T-cell (primary cell): ENCODE measurements at regions not wholly inside any gene's neighbourhood (a gene's known extent, or its start where the extent isn't known, plus 50 kb on each side); places are given as distances from the start of the nearest gene placed in this dataset.

Experiments used
- ATAC-seq, 4 experiments: fragments of 200-7000 bp in 3 of 4; fragments of 150-1000 bp in 1 of 4; cut with Tn5 transposase; replicated peaks in 1 of 4; 1 replicate in 3 of 4; 2 replicates in 1 of 4; pipeline ENCODE4 v1.10.0; 2021; ENCODE audit warnings: moderate library complexity in 3 of 4, mild to moderate bottlenecking in 2 of 4, moderate number of reproducible peaks in 1 of 4
- CTCF ChIA-PET, 2 donors: fragments of 300-600 bp; sonication (Branson Sonifier 250); formaldehyde crosslinking; loops; one replicate each; lab custom pipeline; 2022; ENCODE audit warnings: antibody characterized with exemption in 2 of 2; lab: Charles Lee
- POLR2A ChIA-PET, 2 donors: fragments of 300-600 bp; sonication (Branson Sonifier 250); formaldehyde crosslinking; loops; one replicate each; lab custom pipeline; 2022; ENCODE audit warnings: antibody characterized with exemption in 2 of 2; lab: Charles Lee
- DNase-seq, 35 experiments: peaks; one replicate each; pipeline versions ENCODE4 v3.0.0 to v3.0.0-alpha.2; 2013 to 2023
- H3K27ac ChIP-seq: one replicate; pipeline ENCODE4 v1.5.1; 2013; ENCODE audit warnings: low read length
- H3K27me3 ChIP-seq, 2 experiments: replicated peaks in 1 of 2; 1 replicate in 1 of 2; 2 replicates in 1 of 2; pipeline versions ENCODE4 v1.6.1 to v1.7.0; 2013; ENCODE audit warnings: low read length in 1 of 2, mixed read lengths in 1 of 2; ENCODE audit not compliant: control insufficient read depth in 2 of 2, insufficient read depth in 2 of 2; ENCODE audit errors: extremely low read depth in 1 of 2
- H3K36me3 ChIP-seq, 2 donors: 1 replicate in 1 of 2; 2 replicates in 1 of 2; pipeline versions ENCODE4 v1.6.1 to v1.7.0; 2013; ENCODE audit warnings: low read length in 1 of 2; ENCODE audit not compliant: control insufficient read depth in 2 of 2, insufficient read depth in 1 of 2; ENCODE audit errors: extremely low read depth in 1 of 2
- H3K4me1 ChIP-seq, 2 experiments: 1 replicate in 1 of 2; 2 replicates in 1 of 2; pipeline versions ENCODE4 v1.6.1 to v1.7.0; 2013; ENCODE audit warnings: low read length in 2 of 2, mixed read lengths in 1 of 2; ENCODE audit not compliant: insufficient read depth in 2 of 2, control insufficient read depth in 1 of 2; ENCODE audit errors: extremely low read depth in 1 of 2
- H3K4me3 ChIP-seq, 2 donors: 1 replicate in 1 of 2; 2 replicates in 1 of 2; pipeline versions ENCODE4 v1.5.1 to v1.7.0; 2013; ENCODE audit warnings: mild to moderate bottlenecking in 2 of 2, low read length in 1 of 2, moderate library complexity in 1 of 2; ENCODE audit not compliant: control insufficient read depth in 1 of 2; ENCODE audit errors: extremely low read depth in 1 of 2
- H3K9me3 ChIP-seq: 2 replicates; pipeline ENCODE4 v1.7.0; 2013
- H3K27ac Mint-ChIP-seq, 2 donors: one replicate each; pipeline ENCODE4 v1.8.0; 2020 to 2021; ENCODE audit warnings: mild to moderate bottlenecking in 2 of 2, mixed read lengths in 2 of 2
- H3K27me3 Mint-ChIP-seq, 2 donors: one replicate each; pipeline ENCODE4 v1.8.0; 2021 to 2022; ENCODE audit warnings: mixed read lengths in 2 of 2
- H3K36me3 Mint-ChIP-seq: one replicate; pipeline ENCODE4 v1.8.0; 2021; ENCODE audit warnings: mixed read lengths
- H3K4me1 Mint-ChIP-seq, 3 donors: one replicate each; pipeline ENCODE4 v1.8.0; 2020 to 2022; ENCODE audit warnings: mixed read lengths in 3 of 3, mild to moderate bottlenecking in 1 of 3
- H3K4me3 Mint-ChIP-seq, 3 donors: one replicate each; pipeline ENCODE4 v1.8.0; 2020 to 2022; ENCODE audit warnings: mild to moderate bottlenecking in 3 of 3, mixed read lengths in 3 of 3, moderate library complexity in 3 of 3
- H3K9me3 Mint-ChIP-seq, 3 donors: one replicate each; pipeline ENCODE4 v1.8.0; 2020 to 2022; ENCODE audit warnings: mixed read lengths in 3 of 3
- WGBS: methylation state at CpG from one replicate; pipeline ENCODE4 v1.1.5; 2013; ENCODE audit warnings: missing lambda C conversion rate; ENCODE audit not compliant: insufficient coverage; 5-methylcytosine and 5-hydroxymethylcytosine counted together

DNA sequence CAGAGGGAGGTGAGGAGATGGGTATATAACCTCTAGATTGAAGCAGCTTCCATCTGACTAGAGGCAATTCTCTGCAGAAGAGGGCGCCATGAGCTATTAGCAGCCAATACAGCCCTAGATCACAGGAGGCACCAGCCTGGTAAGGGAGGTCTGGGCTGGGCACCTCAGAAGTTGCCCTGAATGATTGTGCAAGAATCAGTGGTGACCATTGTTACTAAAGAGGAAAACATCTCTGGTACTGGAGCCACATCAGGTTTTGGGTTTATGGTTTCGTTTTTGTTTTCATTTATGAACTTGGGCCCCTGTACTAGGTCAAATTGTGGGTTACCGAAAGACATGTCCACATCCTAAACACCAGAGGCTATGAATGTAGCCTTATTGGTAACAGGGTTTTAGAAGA lies 342.0 kb downstream of the MLLT3 start:
- H3K36me3 Mint-ChIP-seq: peaks cover 3% of the 10 kb centered on the region
- no peak overlapping the region for H3K27ac Mint-ChIP-seq
- no peak overlapping the region for H3K4me3 ChIP-seq
- H3K4me1 Mint-ChIP-seq: peaks cover 2 to 8% (median 6%) of the 10 kb centered on the region in 3 donors
- no peaks in the 10 kb centered on the region for H3K27me3 Mint-ChIP-seq
- peaks cover 5 to 14% (median 8%) of the 10 kb centered on the region in 3 donors for H3K9me3 Mint-ChIP-seq
- WGBS: no CpG with 5 or more reads among the region's 3 CpGs
- H3K27ac ChIP-seq: no peak overlapping the region
- no peaks in the 10 kb centered on the region for H3K36me3 ChIP-seq
- no peaks in the 10 kb centered on the region for H3K27me3 ChIP-seq
- no peak for ATAC-seq
- no peaks in the 10 kb centered on the region for H3K4me1 ChIP-seq
- ChIA-PET POLR2A (no interaction called here), CTCF (no interaction called here)
- DNase-seq: no peak
- H3K9me3 ChIP-seq: no peaks in the 10 kb centered on the region
- H3K4me3 Mint-ChIP-seq: no peak overlapping the region

DNA sequence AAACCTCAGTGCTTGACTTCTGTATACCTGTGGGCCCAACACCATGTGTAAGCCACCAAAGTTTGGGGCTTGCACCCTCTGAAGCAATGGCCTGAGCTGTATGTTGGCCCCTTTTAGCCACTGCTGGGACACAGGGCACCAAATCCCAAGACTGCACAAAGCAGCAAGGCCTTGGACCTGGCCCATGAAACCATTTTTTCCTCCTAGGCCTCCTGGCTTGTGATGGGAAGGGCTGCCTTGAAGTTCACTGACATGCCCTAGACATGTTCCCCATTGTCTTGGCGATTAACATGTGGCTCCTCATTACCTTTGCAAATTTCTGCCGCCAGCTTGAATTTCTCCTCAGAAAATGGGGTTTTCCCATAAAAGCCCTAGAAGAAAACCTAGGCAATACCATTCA lies 345.5 kb downstream of the MLLT3 start:
- no peak overlapping the region for H3K4me3 ChIP-seq
- ChIA-PET POLR2A (no interaction called here), CTCF (no interaction called here)
- Mint-ChIP-seq H3K27me3 (no peaks in the 10 kb centered on the region), H3K9me3 (peaks cover 5 to 14% (median 8%) of the 10 kb centered on the region in 3 donors), H3K36me3 (peaks cover 4% of the 10 kb centered on the region), H3K4me1 (peaks cover 0 to 9% (median 6%) of the 10 kb centered on the region in 3 donors), H3K4me3 (no peak overlapping the region), H3K27ac (no peak overlapping the region)
- no peaks in the 10 kb centered on the region for H3K4me1 ChIP-seq
- H3K36me3 ChIP-seq: no peaks in the 10 kb centered on the region
- H3K27me3 ChIP-seq: no peaks in the 10 kb centered on the region
- no peak for DNase-seq
- H3K27ac ChIP-seq: no peak overlapping the region
- WGBS: 100% methylated on average over 1 of the region's 2 CpGs
- no peaks in the 10 kb centered on the region for H3K9me3 ChIP-seq
- ATAC-seq: no peak

DNA sequence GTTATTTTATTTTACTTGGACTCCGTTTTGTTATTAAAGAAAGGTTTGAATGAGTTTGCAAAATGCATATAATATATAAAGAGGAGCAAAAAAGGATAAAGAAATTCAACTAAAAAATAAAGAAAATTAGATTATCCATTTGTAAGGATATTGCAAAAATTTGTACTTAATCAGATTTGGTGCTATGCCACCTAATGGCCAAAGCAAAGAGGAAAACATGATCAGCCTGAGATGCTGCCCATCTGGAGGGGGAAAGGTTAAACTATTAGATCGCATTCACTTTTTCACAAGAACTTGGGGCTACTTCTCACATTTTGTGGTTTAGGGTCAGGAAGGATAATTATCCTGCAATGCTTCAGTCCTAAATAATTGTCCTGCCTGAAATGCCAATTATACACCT lies 350.6 kb downstream of the MLLT3 start:
- H3K4me3 Mint-ChIP-seq: no peak overlapping the region

DNA sequence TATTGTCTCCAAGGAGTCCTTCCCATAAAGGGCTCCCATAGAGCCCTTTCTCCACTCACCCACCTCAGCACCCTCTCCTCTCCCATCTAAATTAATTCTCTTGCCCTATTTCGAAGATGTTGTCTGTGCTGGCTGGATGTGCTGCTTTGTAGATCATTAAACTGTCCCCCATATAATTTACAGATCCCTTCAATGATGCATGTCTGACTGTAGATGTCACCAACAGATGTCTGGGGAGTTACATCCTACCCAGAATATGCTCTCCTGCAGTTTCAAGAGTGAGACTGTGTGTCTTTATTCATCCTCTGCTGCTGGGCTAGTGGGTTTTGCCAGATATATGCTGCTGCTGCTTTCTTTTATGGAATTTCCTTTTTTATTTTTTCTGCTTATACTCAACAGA lies 351.2 kb downstream of the MLLT3 start:
- no peak overlapping the region for H3K27ac ChIP-seq
- WGBS: no CpG with 5 or more reads among the region's 1 CpG
- no peaks in the 10 kb centered on the region for H3K27me3 ChIP-seq
- peak in 1 of 35 experiments; percentile 11 for DNase-seq
- Mint-ChIP-seq H3K4me3 (no peak overlapping the region), H3K4me1 (peaks cover 7 to 29% (median 11%) of the 10 kb centered on the region in 3 donors), H3K36me3 (peaks cover 7% of the 10 kb centered on the region), H3K27ac (no peak overlapping the region), H3K27me3 (no peaks in the 10 kb centered on the region), H3K9me3 (peaks cover 2 to 9% (median 7%) of the 10 kb centered on the region in 3 donors)
- no peaks in the 10 kb centered on the region for H3K9me3 ChIP-seq
- ChIA-PET CTCF (no interaction called here), POLR2A (no interaction called here)
- H3K4me3 ChIP-seq: no peak overlapping the region
- H3K4me1 ChIP-seq: no peaks in the 10 kb centered on the region
- H3K36me3 ChIP-seq: no peaks in the 10 kb centered on the region
- ATAC-seq: peak in 3 of 4 experiments; percentile 56 to 72 (median 69)

More for the DNA sequence above, 350.6 kb downstream of the MLLT3 start:
- no peaks in the 10 kb centered on the region for H3K36me3 ChIP-seq
- no peaks in the 10 kb centered on the region for H3K27me3 Mint-ChIP-seq
- ATAC-seq (no peak), DNase-seq (no peak)
- no peaks in the 10 kb centered on the region for H3K27me3 ChIP-seq
- no peak overlapping the region for H3K4me3 ChIP-seq
- CTCF ChIA-PET: interaction anchor here in 1 of 2 donors (0.6 kb wide), 1 partner anchor 83 kb away, joined by 4 read pairs; no protein-coding TSS in a partner anchor
- POLR2A ChIA-PET: no interaction called here
- peaks cover 0 to 6% (median 5%) of the 10 kb centered on the region in 3 donors for H3K9me3 Mint-ChIP-seq
- WGBS: no CpG with 5 or more reads among the region's 2 CpGs
- H3K36me3 Mint-ChIP-seq: peaks cover 4% of the 10 kb centered on the region
- no peaks in the 10 kb centered on the region for H3K9me3 ChIP-seq
- no peak overlapping the region for H3K27ac ChIP-seq
- H3K4me1 ChIP-seq: no peaks in the 10 kb centered on the region
- no peak overlapping the region for H3K27ac Mint-ChIP-seq
- H3K4me1 Mint-ChIP-seq: peaks cover 7 to 29% (median 11%) of the 10 kb centered on the region in 3 donors

DNA sequence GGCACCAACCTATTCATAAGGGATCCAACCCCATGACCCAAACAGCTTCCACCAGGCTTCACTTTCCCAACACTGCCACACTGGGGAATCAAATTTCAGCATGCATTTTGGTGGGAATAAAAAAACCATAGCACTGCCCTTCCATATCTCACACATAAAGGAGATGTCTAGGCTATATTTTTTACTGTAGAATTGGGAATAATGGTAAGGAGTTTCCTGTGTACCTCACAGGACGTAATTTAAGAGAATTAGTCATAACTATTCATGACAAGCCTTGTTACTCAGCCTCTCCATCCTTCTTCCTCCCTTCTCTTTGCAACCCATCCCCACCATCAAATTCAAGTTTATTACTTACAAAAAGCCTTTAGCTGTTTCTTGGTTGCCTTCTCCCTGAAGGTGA lies 352.1 kb downstream of the MLLT3 start:
- WGBS: no CpG with 5 or more reads among the region's 1 CpG
- no peaks in the 10 kb centered on the region for H3K9me3 ChIP-seq
- ATAC-seq (no peak), DNase-seq (no peak)
- Mint-ChIP-seq H3K27me3 (no peaks in the 10 kb centered on the region), H3K36me3 (peaks cover 5% of the 10 kb centered on the region), H3K4me3 (no peak overlapping the region), H3K9me3 (peaks cover 4 to 9% (median 6%) of the 10 kb centered on the region in 3 donors), H3K4me1 (peaks cover 7 to 29% (median 11%) of the 10 kb centered on the region in 3 donors), H3K27ac (no peak overlapping the region)
- no peaks in the 10 kb centered on the region for H3K36me3 ChIP-seq
- H3K27me3 ChIP-seq: no peaks in the 10 kb centered on the region
- ChIA-PET POLR2A (interaction anchor here in 1 of 2 donors (0.6 kb wide), 1 partner anchor 57 kb away, joined by 3 read pairs; no protein-coding TSS in a partner anchor), CTCF (no interaction called here)
- H3K4me3 ChIP-seq: no peak overlapping the region
- H3K27ac ChIP-seq: no peak overlapping the region
- no peaks in the 10 kb centered on the region for H3K4me1 ChIP-seq

DNA sequence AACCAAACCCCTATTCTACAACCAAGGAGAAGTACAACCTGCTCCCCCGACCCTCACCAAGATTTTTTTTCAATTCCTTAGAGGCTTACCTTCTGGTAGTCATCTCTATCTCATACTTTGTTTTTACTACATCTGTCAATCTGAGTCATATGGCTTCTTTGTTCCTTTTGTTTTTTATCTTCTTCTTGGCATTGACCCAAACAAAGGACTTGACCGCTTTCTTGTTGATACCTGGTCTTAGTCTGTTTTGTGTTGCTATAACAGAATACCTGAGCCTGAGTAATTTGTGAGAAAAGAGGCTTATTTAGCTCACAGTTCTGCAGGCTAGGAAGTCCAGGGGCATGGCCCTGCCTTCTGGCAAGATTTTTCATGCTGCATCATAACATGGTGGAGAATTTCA lies 352.7 kb downstream of the MLLT3 start:
- POLR2A ChIA-PET: interaction anchor here in 1 of 2 donors (0.6 kb wide), 1 partner anchor 57 kb away, joined by 3 read pairs; no protein-coding TSS in a partner anchor
- WGBS: 90% methylated on average over 2 of the region's 2 CpGs

More for the DNA sequence above, 352.7 kb downstream of the MLLT3 start:
- H3K9me3 ChIP-seq: no peaks in the 10 kb centered on the region
- ATAC-seq (no peak), DNase-seq (no peak)
- H3K36me3 ChIP-seq: no peaks in the 10 kb centered on the region
- no peak overlapping the region for H3K4me3 Mint-ChIP-seq
- H3K9me3 Mint-ChIP-seq: peaks cover 4 to 9% (median 6%) of the 10 kb centered on the region in 3 donors
- H3K36me3 Mint-ChIP-seq: peaks cover 5% of the 10 kb centered on the region
- no peak overlapping the region for H3K4me3 ChIP-seq
- H3K4me1 ChIP-seq: no peaks in the 10 kb centered on the region
- H3K27ac Mint-ChIP-seq: no peak overlapping the region
- no peaks in the 10 kb centered on the region for H3K27me3 ChIP-seq
- CTCF ChIA-PET: no interaction called here
- no peak overlapping the region for H3K27ac ChIP-seq
- H3K4me1 Mint-ChIP-seq: peaks cover 7 to 29% (median 11%) of the 10 kb centered on the region in 3 donors
- H3K27me3 Mint-ChIP-seq: no peaks in the 10 kb centered on the region
